NCI-H82 (cell line): ENCODE measurements at regions not wholly inside any gene's neighbourhood (a gene's known extent, or its start where the extent isn't known, plus 50 kb on each side); places are given as distances from the start of the nearest gene placed in this dataset.
"Not testable (repeated sequence)": the region's sequence is repeated elsewhere in the genome, so short reads cannot be mapped to it uniquely, and the experiment has no call there.

Experiments used
- DNase-seq: peaks from one replicate; lab custom pipeline; 2025; lab: John Stamatoyannopoulos, UW

DNA sequence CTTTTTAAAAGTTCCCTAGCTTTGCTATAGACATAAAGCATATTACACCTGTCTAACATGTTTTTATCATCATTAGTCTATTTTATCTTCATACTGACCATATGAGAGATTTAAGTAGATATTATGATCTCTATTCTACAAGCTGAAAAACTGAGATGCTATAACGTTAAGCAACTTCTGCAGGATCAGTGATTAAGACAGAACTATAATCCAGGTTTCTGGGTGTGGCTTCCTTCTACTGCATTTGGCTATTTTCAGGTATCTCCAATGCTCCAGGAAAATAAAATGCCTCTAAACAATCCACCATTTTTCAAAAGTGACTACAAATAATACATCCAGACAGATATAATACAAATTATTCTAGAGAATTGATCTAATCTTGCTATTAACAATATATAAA is 53.4 kb downstream of the RGS2 start:
- no peak for DNase-seq

DNA sequence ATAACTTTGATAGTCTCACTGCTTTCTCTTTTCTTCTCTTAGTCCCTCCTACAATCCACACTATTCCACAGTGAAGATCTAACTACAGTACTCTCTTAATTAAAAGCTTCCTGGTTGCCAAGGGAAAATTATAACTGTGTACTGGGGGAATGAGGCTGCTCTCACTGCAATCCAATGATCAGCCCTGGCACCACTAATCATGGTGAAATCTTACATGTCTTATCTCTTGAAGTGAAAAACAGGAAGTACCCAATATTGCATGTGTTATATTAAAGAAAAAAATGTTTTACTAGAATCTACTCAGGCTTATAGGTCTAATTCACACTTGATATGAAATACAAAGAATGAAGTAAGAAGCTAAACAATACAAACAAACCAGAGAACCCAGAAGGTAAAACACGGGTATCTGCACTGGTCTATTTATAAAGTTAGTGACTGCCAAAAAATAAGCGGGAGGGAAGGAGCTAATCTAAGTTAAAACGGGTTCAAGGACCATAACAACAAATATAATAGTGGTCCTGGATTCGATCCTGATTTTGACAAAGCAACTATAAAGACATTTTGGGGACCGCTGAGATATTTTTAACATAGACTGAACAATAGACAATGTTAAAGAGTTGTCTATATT is 57.5 kb downstream of the RGS2 start:
- DNase-seq: no peak

DNA sequence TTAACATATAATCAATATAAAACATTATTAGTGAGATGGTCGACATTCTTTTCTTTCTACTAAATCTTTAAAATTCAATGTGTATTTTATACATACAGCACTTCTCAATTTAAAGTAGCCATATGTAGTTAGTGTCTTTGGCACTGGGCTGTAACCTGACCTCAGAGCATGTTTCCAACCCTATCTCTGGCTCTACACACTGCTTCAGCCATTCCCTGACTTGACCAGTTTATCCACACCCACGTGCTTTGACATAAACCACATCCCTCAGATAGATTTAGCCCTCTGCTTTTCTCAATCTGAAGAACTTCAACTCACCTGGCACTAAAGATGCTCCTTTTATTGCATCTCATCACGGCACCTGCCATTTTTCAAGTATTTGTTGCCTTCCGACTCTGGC is 58.3 kb downstream of the RGS2 start:
- DNase-seq: peak; percentile 17

DNA sequence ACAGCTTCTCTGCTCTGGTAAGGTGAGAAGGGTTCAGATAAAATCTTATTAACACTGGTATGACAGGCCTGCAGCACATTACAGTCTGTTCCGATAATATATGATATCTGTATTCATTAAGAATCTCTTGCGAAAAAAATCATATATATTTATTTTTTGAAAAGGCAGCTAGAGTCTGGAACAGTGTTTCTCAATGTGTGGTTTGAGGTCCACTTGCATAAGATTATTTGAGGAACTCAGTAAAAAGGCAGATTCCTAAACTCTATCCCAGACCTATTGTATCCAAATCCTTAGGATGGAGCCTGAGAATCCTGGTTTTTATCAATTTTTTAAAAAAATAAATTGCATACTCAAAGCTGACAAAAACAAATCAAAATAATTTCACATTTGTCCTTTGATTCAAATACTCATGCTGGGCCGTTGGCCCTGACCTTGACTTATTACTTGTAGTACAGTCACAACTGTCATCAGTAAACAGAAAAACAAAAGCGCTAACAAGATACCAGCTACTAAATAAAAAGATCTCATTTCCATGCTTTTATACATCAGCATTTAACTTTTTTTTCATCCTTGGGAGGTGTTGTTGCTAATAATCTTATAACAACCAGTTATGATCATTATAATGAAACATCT is 60.6 kb downstream of the RGS2 start:
- peak; percentile 12 for DNase-seq

- no peak for DNase-seq
Measured at GRCh38 chr1:192872010-192872409, 63.2 kb downstream of the RGS2 start.

GRCh38 chr1:192873836-192874235 is 65.0 kb downstream of the RGS2 start:
- DNase-seq: no peak

DNA sequence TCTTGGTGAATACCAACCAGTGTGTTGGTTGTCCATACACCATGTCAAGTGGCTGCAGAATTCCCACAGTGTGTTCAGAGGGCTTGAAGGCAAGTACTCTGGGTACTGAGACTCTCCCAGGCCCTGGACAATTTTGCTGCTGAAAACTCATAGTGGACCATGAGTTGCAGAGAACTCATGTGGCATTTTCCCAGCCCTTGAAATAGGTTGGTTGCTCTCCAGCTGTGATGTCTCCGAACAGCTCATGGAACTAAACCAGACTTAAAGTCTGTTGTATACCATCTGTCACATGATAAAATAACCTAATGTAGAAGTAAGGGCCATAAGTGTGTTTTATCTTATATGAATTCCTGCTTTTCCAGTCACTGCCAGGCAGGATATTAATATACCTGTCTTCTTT is 67.8 kb downstream of the RGS2 start:
- peak; percentile 10 for DNase-seq

DNA sequence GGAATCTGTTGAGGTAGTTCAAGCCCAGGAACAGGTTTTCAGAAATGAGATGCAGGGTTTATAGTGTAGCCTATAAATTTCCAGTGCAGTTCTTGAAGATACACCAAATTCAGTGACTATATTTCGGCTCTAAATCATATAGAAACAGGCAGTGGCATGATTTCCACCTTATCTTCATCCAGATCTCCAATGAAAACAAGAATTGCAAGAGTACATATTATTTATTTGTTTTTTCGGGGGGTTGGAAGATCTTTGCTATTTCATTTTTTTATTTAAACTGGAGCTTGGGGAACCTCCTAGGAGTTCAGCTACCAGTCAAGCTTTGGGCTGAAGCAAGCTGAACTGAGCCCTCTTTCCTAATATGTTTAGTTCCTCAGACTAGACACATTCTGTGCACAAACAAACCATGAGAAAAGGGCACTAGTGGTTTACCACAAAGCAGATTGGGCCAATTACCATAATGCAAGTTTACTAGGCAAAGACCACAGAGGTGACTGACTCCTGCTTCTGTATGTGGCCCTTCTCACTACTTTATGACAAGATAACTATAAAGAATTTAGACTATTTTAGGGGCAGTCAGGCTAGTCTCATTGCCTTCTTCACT is 68.5 kb downstream of the RGS2 start:
- no peak for DNase-seq

- no peak for DNase-seq
Measured at GRCh38 chr1:192878249-192878648, 69.4 kb downstream of the RGS2 start.

- DNase-seq: peak; percentile 9
Measured at GRCh38 chr1:192879406-192879805, 70.6 kb downstream of the RGS2 start.

GRCh38 chr1:192880231-192880630 is 71.4 kb downstream of the RGS2 start:
- no peak for DNase-seq

- no peak for DNase-seq
Measured at GRCh38 chr1:192884241-192884640, 75.4 kb downstream of the RGS2 start.

DNA sequence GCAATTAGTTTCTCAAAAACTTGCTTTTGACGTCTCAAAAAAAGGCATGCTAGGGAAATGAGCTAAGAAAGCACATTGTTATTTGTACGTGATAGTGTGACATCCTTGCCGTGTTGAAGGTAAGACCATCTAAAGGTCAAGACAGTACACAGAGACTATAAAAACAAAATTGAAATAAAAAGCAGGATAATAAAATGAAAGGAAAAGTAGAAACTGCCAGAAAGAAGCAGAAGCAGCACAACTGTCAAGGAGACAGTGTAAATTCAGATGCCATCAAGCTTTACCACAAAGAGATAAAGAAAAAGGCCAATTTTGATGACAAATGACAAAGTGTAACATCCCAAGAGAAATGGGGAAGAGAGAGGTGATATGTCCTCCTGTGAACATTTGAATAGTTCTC is 76.5 kb downstream of the RGS2 start:
- not testable (repeated sequence) for DNase-seq

DNA sequence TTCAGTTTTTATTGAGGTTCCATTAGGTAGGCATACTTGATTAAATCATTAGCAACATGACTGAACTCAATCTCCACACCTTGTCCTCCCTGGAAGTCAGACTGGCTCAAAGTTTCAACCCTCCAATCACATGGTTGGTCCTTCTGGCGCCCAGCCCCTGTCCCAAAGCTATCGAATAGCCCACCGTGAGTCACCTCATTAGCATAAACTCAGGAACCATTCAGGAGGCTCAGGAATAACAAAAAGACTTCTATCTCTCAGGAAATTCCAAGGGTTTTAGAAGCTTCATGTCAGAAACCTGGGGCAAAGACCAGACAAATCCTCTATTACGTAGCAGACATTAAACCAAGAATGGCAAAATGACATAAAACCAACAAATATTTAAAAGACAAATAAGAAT is 78.6 kb downstream of the RGS2 start:
- DNase-seq: no peak

DNA sequence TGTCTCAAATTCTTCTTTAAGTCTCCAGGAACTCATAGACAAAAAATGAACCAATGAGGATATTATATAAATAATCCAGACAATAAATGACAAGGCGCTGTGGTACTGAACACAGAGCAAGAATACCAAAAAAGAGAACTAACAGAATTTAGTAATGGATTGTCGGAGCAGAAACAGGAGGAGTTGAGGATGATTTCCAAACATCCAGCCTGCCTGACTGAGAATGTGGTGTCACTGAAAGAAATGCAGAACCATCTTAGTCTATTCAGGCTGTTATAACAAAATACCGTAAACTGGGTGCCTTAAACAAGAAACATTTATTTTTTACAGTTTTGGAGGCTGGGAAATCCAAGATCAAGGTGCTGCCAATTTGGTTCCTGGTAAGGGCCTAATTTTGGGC is 79.7 kb downstream of the RGS2 start:
- DNase-seq: no peak

DNA sequence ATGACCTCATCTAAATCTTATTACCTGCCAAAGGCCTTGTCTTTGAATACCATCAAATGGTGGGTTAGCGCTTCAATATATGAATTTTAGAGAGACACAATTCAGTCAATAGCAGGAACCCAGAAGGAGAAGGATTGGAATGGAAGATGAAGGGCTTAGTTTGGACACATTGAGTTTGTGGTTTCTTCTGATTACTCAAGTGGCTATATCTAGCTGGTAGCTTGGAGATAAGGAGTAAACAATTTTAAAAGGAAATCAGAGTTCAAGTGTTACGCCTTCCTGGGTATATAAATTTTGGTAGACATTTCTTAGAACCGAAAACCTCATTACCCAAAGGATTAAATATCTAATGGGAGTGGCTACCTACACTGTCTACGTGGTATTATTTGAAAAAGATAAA is 80.2 kb downstream of the RGS2 start:
- DNase-seq: no peak

DNA sequence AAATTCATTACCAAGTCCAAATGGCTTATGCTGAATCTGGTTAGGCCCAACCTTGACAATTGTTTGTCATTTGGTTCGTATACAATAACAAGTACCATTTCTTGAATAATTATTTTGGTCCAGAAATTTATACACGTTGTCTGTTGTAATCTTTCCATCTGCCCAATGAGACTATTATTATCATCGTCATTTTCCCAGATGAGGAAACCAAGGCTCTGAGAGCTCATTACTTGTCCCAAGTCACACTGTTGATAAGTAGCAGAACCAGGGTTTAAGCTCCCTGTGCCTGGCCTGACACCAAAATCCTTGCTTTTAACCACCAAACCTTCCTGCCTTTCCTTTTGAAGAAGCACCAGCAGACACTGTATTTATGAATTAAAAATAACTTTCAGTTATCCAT is 81.3 kb downstream of the RGS2 start:
- no peak for DNase-seq

GRCh38 chr1:192892934-192893333 is 84.1 kb downstream of the RGS2 start:
- no peak for DNase-seq

GRCh38 chr1:192895487-192895886 is 86.6 kb downstream of the RGS2 start:
- DNase-seq: not testable (repeated sequence)

- DNase-seq: no peak
Measured at GRCh38 chr1:192896376-192896775, 87.5 kb downstream of the RGS2 start.

DNA sequence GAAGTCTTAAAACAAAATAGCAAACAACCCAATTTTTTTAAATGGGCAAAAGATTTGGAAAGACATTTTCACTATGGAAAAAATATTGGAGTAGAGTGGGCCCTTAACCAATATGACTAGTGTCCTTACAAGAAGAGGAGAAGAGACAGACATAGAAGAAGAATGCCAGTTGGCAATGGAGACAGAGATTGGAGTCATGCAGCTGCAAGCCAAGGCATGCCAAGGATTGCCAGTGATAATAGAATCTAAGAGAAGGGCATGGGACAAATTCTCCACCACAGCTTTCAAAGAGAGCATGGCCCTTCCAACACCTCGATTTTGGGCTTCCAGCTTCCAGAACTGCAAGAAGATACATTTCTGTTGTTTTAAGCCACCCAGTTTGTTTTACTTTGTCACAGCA is 92.7 kb downstream of the RGS2 start:
- DNase-seq: no peak

GRCh38 chr1:192903142-192903541 is 94.3 kb downstream of the RGS2 start:
- no peak for DNase-seq

GRCh38 chr1:192904438-192904895 is 95.6 kb downstream of the RGS2 start:
- DNase-seq: no peak

GRCh38 chr1:192905049-192905448 is 96.2 kb downstream of the RGS2 start:
- DNase-seq: no peak
